Trophoblast cell (in vitro differentiated cells and primary cell): ENCODE measurements at regions not wholly inside any gene's neighbourhood (a gene's known extent, or its start where the extent isn't known, plus 50 kb on each side); places are given as distances from the start of the nearest gene placed in this dataset.

Experiments used
- DNase-seq, 2 donors: peaks; one replicate each; pipeline ENCODE4 v3.0.0-alpha.2; 2016
- H2AFZ ChIP-seq: 2 replicates; pipeline ENCODE4 v1.6.1; 2013; ENCODE audit warnings: low read length, moderate library complexity, mild to moderate bottlenecking; ENCODE audit not compliant: insufficient read depth, poor library complexity
- H2AK5ac ChIP-seq: 2 replicates; pipeline ENCODE4 v1.6.1; 2013; ENCODE audit warnings: mild to moderate bottlenecking, low read length
- H2BK120ac ChIP-seq: 2 replicates; pipeline ENCODE4 v1.6.1; 2013; ENCODE audit warnings: low read length, mild to moderate bottlenecking, moderate library complexity; ENCODE audit not compliant: insufficient read depth, poor library complexity
- H2BK12ac ChIP-seq: 2 replicates; pipeline ENCODE4 v1.6.1; 2013; ENCODE audit warnings: mild to moderate bottlenecking, low read length, moderate library complexity
- H2BK5ac ChIP-seq: 2 replicates; pipeline ENCODE4 v1.6.1; 2013; ENCODE audit warnings: low read length, low read depth, moderate library complexity, mild to moderate bottlenecking; ENCODE audit not compliant: poor library complexity
- H3K14ac ChIP-seq: 2 replicates; pipeline ENCODE4 v1.6.1; 2013; ENCODE audit warnings: mild to moderate bottlenecking, low read length
- H3K18ac ChIP-seq: 2 replicates; pipeline ENCODE4 v1.6.1; 2013; ENCODE audit warnings: mild to moderate bottlenecking, low read length
- H3K23ac ChIP-seq: 2 replicates; pipeline ENCODE4 v1.6.1; 2013; ENCODE audit warnings: low read length
- H3K27ac ChIP-seq: 2 replicates; pipeline ENCODE4 v1.5.1; 2013; ENCODE audit warnings: low read depth, mild to moderate bottlenecking, inconsistent platforms, low read length, moderate library complexity
- H3K27me3 ChIP-seq: 2 replicates; pipeline ENCODE4 v1.6.1; 2013; ENCODE audit warnings: inconsistent platforms, mild to moderate bottlenecking, low read length, moderate library complexity; ENCODE audit not compliant: insufficient read depth
- H3K36me3 ChIP-seq, 2 experiments: 1 replicate in 1 of 2; 2 replicates in 1 of 2; pipeline ENCODE4 v1.6.1; 2013; ENCODE audit warnings: low read length in 2 of 2, mild to moderate bottlenecking in 2 of 2, moderate library complexity in 1 of 2; ENCODE audit not compliant: insufficient read depth in 2 of 2, control insufficient read depth in 1 of 2
- H3K4ac ChIP-seq: 2 replicates; pipeline ENCODE4 v1.6.1; 2013; ENCODE audit warnings: low read depth, mild to moderate bottlenecking, low read length, moderate library complexity
- H3K4me1 ChIP-seq, 2 experiments: 1 replicate in 1 of 2; 2 replicates in 1 of 2; pipeline ENCODE4 v1.6.1; 2013; ENCODE audit warnings: low read length in 2 of 2, mild to moderate bottlenecking in 2 of 2, moderate library complexity in 1 of 2; ENCODE audit not compliant: insufficient read depth in 2 of 2, control insufficient read depth in 1 of 2
- H3K4me2 ChIP-seq: 2 replicates; pipeline ENCODE4 v1.6.1; 2013; ENCODE audit warnings: inconsistent platforms, mild to moderate bottlenecking, low read length, moderate library complexity
- H3K4me3 ChIP-seq: 2 replicates; pipeline ENCODE4 v1.5.1; 2013; ENCODE audit warnings: mild to moderate bottlenecking, low read depth, low read length, inconsistent platforms
- H3K79me1 ChIP-seq: one replicate; pipeline ENCODE4 v1.6.1; 2013; ENCODE audit warnings: low read length
- H3K79me2 ChIP-seq: 2 replicates; pipeline ENCODE4 v1.6.1; 2013; ENCODE audit warnings: low read length, mild to moderate bottlenecking; ENCODE audit not compliant: control insufficient read depth, insufficient read depth, poor library complexity
- H3K9ac ChIP-seq: 2 replicates; pipeline ENCODE4 v1.6.1; 2013; ENCODE audit warnings: mild to moderate bottlenecking, low read length
- H3K9me3 ChIP-seq: 2 replicates; pipeline ENCODE4 v1.6.1; 2013; ENCODE audit warnings: low read depth, mild to moderate bottlenecking, control low read depth, inconsistent platforms, low read length; ENCODE audit not compliant: insufficient read depth
- H4K12ac ChIP-seq: 2 replicates; pipeline ENCODE4 v1.6.1; 2013; ENCODE audit warnings: low read depth, mild to moderate bottlenecking, low read length, moderate library complexity
- H4K8ac ChIP-seq: 2 replicates; pipeline ENCODE4 v1.6.1; 2013; ENCODE audit warnings: low read depth, mild to moderate bottlenecking, low read length, moderate library complexity
- H4K91ac ChIP-seq: one replicate; pipeline ENCODE4 v1.6.1; 2013; ENCODE audit warnings: low read depth, mild to moderate bottlenecking, low read length, moderate library complexity
- WGBS: extraction: QIAGEN DNeasy Blood & Tissue Kit; methylation state at CpG from one replicate; pipeline ENCODE4 v1.1.7; 2013; ENCODE audit warnings: missing lambda C conversion rate; ENCODE audit not compliant: insufficient read length, insufficient coverage; ENCODE audit errors: extremely low coverage; 5-methylcytosine and 5-hydroxymethylcytosine counted together

DNA sequence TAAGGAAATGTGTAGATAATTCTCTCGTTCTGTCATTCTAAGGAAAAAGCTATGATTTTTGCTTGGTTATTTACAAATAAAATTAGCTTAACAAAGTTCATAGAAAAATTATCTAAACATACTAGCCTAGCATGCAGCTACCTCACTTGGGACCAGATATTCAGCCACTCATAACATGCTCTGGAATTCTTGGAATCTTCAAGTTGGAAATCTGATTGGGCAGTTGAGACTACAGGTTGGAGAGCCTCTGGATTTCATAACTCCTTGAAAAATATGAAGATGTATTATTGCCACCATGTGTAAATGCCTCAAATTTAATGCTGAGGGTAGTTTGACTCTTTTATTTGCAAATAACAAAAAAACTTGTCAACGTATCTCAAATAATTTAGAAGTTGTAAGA is 132.2 kb upstream of the GULP1 start:
- Histone ChIP-seq H3K9me3 (no peaks in the 10 kb centered on the region), H3K36me3 (no peaks in the 10 kb centered on the region), H2BK12ac (no peak overlapping the region), H3K23ac (no peak overlapping the region), H4K91ac (no peak overlapping the region), H3K9ac (no peak overlapping the region), H3K79me1 (peaks cover 2% of the 10 kb centered on the region), H3K27ac (no peak overlapping the region), H4K8ac (no peak overlapping the region), H3K27me3 (no peaks in the 10 kb centered on the region), H3K14ac (no peak overlapping the region), H4K12ac (no peak overlapping the region), H3K4me3 (no peak overlapping the region), H3K18ac (no peak overlapping the region), H3K79me2 (no peaks in the 10 kb centered on the region), H2AK5ac (no peak overlapping the region), H2BK5ac (no peak overlapping the region), H2BK120ac (no peak overlapping the region), H3K4me2 (no peak overlapping the region), H2AFZ (no peak overlapping the region), H3K4me1 (peaks cover 0 to 3% of the 10 kb centered on the region in 2 experiments), H3K4ac (no peak overlapping the region)
- no CpG with 5 or more reads among the region's 2 CpGs for WGBS
- DNase-seq, result peak; percentile 12 to 81

DNA sequence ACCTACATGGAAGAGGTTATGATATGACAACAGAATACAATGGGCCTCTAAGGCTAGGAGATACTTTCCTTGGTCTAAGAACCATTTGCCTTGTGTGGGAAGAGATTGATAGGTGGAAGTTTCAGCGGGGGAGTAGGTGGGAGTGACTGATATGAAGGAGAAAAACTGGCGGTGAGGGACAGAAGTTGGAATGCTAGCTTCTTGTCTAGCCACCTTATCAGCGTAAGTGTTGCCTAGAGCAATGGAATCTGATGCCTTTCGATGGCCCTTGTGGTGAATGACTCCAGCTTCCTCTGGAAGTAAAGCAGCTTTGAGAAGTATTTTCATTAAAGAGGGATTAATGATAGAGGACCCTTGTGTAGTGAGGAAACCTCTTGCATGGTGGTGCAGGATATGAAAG is 121.3 kb upstream of the GULP1 start:
- no peak overlapping the region for H2AK5ac ChIP-seq
- H3K23ac ChIP-seq, result no peak overlapping the region

DNA sequence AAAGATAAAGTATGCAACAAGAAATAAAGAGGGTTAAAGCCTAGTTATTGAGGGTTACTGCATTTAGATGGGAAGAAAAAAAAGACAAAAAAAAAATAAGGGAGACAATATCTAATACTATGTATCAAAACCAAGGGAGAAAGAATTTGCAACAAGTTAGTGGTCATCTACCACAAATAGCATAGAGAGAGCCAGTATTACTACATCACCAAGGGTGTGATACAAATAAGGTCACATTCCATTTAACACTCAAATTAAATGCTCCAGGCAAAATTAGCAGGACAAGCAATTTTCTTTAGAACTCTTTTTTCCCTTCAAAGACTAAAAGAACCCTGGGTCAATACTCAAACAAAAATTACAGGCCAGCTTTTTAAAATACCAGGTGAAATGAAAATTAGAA is 115.1 kb upstream of the GULP1 start:
- Histone ChIP-seq H3K79me1 (peaks cover 2% of the 10 kb centered on the region), H2BK12ac (no peak overlapping the region), H3K36me3 (no peaks in the 10 kb centered on the region), H4K91ac (no peak overlapping the region), H3K9ac (no peak overlapping the region), H3K14ac (no peak overlapping the region), H4K12ac (no peak overlapping the region), H2BK5ac (no peak overlapping the region), H3K79me2 (no peaks in the 10 kb centered on the region), H3K4ac (no peak overlapping the region), H3K4me1 (no peaks in the 10 kb centered on the region), H2AK5ac (no peak overlapping the region), H3K4me3 (no peak overlapping the region), H3K27me3 (no peaks in the 10 kb centered on the region), H3K18ac (no peak overlapping the region), H3K9me3 (no peaks in the 10 kb centered on the region), H4K8ac (no peak overlapping the region), H2AFZ (no peak overlapping the region), H3K27ac (no peak overlapping the region), H3K23ac (no peak overlapping the region), H3K4me2 (no peak overlapping the region), H2BK120ac (no peak overlapping the region)
- no peak for DNase-seq

More for the DNA sequence above, 121.3 kb upstream of the GULP1 start:
- no peaks in the 10 kb centered on the region for H3K4me1 ChIP-seq
- peaks cover 2% of the 10 kb centered on the region for H3K79me1 ChIP-seq
- H3K4ac ChIP-seq, result no peak overlapping the region
- H3K27ac ChIP-seq, result no peak overlapping the region
- peaks cover under 1% of the 10 kb centered on the region for H3K9me3 ChIP-seq
- H3K27me3 ChIP-seq, result no peaks in the 10 kb centered on the region
- H3K4me3 ChIP-seq, result no peak overlapping the region
- no peak overlapping the region for H4K8ac ChIP-seq
- H3K4me2 ChIP-seq, result no peak overlapping the region
- H4K91ac ChIP-seq, result no peak overlapping the region
- no peak overlapping the region for H3K14ac ChIP-seq
- no CpG with 5 or more reads among the region's 4 CpGs for WGBS
- H3K79me2 ChIP-seq, result no peaks in the 10 kb centered on the region
- no peak overlapping the region for H3K9ac ChIP-seq
- no peak overlapping the region for H3K18ac ChIP-seq
- no peak overlapping the region for H2AFZ ChIP-seq
- H2BK12ac ChIP-seq, result no peak overlapping the region
- no peak overlapping the region for H4K12ac ChIP-seq
- H3K36me3 ChIP-seq, result no peaks in the 10 kb centered on the region
- no peak overlapping the region for H2BK120ac ChIP-seq
- H2BK5ac ChIP-seq, result no peak overlapping the region
- peak; percentile 47 to 66 for DNase-seq

DNA sequence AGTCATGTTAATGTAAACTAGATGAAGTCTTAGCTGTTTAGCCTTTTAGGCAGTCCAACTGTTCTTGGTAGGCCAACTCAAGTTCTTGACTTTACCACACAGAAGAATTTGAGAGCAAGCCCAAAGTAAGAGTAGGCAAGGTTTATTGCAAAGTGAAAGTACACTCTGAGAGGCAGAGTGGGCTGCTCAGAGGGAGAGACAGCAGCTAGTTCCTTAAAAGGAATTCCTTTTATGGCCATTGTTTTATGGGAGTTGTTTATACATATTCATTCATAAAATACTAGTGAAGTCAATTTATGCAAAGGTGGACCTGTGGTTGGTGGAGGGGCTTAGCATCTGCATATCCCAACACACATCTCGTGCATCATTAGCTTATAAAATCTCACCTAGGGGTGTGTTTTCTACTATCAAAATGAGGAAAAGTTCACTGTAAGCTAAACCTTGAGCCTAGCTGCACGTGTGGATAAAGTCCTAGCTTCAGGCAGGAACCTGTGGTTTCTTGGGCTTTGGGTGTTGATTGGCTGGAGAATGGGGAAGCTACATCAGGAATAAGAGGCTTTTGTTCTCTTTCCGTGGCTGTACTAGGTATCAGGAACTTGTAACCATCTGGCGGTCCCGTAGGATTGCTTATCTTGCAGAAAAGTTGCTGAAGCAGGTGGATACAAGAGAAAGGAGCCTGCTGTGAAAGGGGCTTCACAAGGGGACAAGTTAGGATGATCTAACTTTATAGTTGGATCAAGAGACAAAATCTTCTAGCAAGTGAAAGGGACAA is 110.4 kb upstream of the GULP1 start:
- Histone ChIP-seq H2AFZ (no peak overlapping the region), H3K4me1 (no peaks in the 10 kb centered on the region), H3K9ac (no peak overlapping the region), H3K14ac (no peak overlapping the region), H3K4ac (no peak overlapping the region), H2AK5ac (no peak overlapping the region), H3K4me2 (no peak overlapping the region), H3K23ac (peak overlapping the region; percentile 74), H2BK5ac (no peak overlapping the region), H3K36me3 (no peaks in the 10 kb centered on the region), H4K12ac (no peak overlapping the region), H3K79me2 (no peaks in the 10 kb centered on the region), H4K91ac (no peak overlapping the region), H3K27me3 (no peaks in the 10 kb centered on the region), H3K79me1 (no peaks in the 10 kb centered on the region), H3K9me3 (no peaks in the 10 kb centered on the region), H4K8ac (no peak overlapping the region), H3K4me3 (no peak overlapping the region), H2BK12ac (no peak overlapping the region), H3K18ac (no peak overlapping the region), H3K27ac (no peak overlapping the region), H2BK120ac (no peak overlapping the region)
- no CpG with 5 or more reads among the region's 5 CpGs for WGBS
- no peak for DNase-seq
